ENCODE measurements at regions not wholly inside any gene's neighbourhood (a gene's known extent, or its start where the extent isn't known, plus 50 kb on each side); places are given as distances from the start of the nearest gene placed in this dataset.

DNA sequence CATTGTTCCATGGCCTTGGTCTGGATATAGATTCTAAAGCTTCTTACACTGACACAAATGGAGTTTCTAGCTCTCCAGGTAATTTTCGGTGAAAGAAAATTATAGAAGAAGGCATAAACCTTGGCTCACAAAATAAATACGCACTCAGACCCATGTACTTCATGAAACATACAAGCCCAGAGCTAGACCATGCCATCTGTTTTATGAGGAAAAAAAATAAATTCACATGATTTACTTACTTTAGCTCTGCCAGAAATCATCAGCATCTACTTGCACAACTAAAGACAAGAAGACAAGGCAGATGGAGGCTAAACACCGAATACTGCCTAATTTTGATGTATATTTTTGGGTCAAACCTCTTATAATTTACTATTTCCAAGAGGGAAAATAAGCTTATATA lies 197.4 kb upstream of the KLF14 start:
- DNase-seq: no peak

DNA sequence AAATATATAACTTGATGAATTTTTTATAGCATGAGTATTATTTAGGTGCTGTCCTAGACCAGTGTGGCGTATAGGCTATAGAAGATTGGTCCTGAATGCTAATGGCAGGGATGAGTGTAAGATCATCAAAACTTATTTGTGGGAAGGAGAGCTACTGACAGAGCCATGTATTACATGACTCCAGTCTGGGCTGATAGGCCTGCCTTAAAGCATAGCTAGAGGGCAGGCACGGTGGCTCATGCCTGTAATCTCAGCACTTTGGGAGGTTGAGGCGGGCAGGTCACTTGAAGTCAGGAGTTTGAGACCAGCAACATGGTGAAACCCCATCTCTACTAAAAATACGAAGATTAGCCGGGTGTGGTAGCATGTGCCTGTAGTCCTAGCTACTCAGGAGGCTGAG lies 198.1 kb upstream of the KLF14 start:
- DNase-seq: no peak

DNA sequence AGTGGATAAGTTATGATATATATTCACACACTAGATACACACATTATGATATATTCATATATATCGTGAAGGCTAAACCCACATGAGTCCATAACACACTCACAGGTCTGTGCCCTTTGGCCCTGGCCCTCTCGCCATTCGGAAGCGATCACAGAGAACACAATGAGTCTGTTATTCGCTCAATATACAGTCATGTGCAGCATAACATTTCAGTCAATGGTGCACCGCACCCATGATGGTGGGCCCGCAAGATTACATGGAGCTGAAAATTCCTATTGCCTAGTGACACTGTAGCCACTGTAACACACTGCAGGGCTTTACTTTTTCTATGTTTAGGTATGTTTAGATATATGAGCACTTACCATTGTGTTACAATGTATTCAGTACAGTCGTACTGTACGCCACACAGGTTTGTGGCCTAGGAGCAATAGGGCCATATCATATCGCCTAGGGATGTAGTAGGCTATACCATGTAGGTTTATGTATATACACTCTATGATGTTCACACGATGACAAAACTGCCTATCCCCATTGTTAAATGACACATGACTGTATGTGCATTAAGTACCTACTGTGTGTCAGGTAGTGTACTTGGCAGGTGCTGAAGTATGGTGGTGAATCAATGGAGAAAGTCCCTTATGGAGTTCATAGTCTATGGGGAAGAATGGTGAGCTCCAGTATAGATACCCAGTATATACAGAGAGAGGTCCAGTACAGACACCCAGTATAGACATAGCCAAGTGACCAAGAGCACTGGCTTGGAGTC lies 198.8 kb upstream of the KLF14 start:
- no peak for DNase-seq

DNA sequence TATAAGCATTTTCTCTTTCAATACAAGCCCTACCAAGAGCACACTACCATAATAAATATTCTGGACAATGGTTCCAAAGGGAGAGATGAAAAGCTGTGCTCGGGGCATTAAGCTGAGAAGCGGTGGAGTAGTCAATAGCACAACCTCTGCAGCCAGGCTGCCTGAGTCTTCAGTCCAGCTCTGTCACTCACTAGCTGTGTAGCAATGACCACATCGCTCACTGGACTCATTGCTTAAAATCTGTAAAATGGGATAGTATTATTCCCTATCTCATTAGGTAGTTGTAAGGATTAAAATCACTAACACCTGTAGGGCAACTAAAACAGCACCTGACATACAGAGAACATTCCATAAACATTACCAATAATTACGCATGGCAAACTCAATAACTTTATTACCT lies 199.9 kb upstream of the KLF14 start:
- DNase-seq: no peak

DNA sequence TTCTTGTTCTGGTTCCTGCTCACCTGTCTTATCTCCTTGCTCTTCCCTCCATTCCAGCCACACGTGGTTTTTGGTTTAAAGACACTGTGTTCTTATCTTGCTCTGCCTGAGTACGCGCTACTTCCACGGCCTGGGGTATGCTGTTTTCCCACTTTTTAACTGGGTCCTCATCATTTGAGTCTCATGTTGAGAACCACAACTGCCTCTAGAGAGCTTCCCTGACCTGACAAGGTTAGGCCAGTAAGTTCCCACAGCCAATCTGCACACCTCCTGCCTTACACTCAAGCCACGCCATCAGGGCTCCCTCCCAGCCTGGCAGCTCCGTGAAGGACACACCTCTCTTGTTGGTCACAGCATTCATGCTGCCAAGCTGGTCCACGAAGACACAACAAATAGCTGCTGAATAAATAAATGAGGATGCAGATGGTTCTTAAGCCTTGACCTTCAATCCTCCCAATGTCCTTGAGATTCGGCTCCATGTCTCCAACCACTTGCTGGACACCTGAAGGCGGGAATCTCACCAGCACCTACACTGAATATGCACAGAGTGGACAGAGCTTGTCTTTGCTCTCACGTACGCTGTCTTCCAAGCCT lies 201.7 kb upstream of the KLF14 start:
- DNase-seq: no peak

DNA sequence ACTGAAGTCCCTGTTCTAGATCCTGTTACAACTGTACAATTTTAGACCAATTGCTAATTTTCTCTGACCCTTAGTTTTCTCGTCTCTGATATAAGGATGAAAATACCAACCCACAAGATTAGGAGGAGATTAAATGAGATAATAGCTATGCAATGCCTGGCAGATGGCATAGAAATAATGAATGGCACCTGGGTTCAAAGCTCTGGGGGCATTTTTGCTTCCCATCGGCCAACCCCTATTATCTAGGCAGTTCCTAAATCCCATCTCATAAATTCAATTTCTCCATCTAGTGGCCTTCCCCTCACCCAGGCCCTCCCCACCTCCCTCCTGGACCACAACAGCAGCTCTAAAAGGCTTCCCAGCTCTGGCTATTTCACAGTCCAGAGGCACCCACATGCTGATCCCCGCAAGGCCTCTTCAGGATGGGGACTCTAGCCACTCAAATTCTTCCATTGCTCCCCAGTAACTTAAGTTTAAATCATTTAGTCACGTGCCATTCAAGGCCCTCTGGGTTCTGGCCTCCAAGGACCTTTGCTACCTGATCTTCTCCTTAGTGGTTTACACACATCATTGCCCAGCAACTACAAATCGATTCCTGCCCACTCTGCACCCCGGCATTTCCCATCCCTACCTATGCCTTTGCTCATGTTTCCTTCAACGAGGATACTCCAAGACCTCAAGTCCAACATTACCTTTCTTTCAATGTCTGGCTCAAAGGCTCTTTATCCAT lies 202.4 kb upstream of the KLF14 start:
- DNase-seq: no peak

DNA sequence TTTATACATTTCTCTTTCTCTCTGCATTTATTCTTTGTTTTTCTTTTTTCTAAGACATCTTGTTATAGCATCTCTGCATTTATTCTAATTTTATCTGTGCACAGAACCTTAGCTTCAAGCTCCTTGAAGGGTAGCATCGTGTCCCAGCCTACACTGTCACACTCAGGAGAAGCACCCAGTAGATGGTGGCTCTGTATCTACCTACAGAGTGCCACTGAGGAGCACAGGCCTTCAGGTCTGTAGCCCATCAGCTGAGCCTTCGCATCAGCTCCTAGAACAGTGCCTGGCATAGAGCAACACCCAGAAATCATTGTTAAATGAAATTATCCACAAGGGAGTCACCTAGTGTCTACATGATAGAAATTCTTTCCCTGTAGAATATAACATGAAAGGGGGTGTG lies 203.0 kb upstream of the KLF14 start:
- no peak for DNase-seq

DNA sequence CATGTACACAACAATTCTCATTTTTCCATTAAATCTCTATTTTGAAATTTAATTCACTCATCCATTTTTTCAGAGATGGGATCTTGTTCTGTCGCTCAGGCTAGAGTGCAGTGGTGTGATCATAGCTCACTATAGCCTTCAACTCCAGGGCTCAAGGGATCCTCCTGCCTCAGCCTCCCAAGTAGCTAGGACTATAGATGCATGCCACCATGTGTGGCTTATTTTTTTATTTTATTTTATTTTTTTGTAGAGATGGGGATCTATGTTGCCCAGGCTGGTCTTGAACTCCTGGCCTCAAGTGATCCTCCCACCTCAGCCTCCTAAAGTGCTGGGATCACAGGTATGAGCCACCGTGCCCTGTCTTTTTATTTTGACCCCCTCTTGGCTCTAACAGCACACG lies 203.8 kb upstream of the KLF14 start:
- no peak for DNase-seq

DNA sequence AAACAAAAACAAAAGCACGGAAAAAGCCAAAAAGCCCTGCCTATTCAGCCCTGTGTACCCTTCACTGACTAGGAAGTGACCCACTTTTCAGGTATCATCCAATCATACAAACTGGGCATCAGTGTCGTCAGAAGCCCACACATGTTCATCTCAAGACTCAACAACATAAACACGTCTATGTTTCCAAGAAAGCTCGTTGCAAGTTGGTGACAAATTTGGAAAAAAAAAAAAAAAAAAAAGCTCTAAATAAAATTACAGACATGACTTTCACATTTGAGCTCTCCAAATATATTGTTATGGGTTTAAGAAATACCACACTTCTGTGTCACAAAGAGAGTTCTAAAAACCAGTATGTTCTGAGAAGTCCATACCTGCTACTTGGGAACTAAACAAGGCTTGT lies 204.7 kb upstream of the KLF14 start:
- no peak for DNase-seq

DNA sequence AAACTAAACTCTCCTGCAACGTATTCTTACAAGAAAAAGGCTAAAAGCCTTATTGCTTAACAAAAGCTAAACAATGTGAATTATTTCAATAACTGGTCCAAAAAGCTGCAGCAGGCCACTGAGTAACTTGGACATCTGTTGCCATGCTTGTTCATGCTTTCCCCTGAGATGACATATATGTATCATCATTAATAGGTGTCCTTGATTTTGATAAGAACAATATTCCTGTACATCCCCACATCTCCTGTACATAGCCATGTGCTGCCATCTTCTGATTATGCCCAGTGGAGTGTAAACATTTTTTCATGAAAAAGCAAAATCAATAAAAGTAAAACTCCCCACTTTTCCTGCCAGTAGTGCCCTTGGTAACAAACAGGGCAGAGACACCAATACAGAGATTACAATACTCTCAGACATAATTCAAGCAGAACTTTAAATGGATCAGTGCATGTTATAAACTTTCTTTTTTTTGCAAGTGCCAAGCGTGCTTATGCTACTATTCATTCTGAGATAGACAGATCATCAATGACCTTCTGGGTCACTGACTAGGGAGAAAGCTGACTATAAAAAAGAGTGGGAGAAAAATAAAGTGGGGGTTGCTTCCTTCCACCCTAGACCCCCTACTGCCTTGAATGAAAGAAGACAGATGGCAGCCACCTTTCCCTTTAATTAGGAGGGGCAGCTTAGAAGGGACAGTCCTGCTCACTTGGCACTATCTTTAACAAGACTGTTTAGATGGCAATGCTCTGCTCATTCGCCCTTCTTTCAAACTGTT lies 205.5 kb upstream of the KLF14 start:
- DNase-seq: no peak

DNA sequence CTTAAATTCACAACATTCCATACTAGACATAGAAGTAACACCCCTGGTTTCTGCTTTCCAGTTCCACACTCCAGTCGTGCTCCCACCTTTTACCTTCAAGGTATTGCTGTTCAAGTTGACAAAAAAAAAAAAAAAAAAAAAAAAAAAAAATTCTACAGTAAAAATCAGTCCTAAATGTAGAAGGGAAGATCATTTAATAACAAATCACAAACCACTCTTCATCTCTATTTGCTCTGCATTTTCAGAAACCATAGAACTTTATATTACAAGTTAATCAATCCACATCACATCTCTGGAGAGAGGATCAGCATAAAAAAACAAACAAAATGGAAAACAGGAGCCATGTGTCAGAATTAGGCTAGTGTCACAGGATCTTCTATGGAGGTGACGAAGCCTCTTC lies 206.3 kb upstream of the KLF14 start:
- no peak for DNase-seq

DNA sequence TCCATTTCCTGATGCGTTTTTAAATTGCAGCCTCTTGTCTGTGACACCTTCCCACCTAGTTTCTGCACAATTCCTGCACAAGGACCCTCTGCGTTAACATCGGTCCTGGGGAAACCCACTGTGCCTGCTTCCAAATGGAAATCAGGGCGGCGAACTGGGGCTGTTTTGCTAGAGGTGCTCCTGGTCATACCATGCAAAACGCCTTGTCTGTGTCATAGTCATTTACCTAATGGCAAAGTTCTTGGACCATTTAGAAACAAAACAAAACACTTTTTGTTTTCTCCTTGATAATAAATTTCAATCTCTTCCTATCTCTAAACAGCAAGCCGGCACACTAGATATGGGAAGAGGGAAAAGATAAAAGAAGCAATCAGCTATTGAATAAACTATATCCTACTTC lies 206.9 kb upstream of the KLF14 start:
- no peak for DNase-seq

DNA sequence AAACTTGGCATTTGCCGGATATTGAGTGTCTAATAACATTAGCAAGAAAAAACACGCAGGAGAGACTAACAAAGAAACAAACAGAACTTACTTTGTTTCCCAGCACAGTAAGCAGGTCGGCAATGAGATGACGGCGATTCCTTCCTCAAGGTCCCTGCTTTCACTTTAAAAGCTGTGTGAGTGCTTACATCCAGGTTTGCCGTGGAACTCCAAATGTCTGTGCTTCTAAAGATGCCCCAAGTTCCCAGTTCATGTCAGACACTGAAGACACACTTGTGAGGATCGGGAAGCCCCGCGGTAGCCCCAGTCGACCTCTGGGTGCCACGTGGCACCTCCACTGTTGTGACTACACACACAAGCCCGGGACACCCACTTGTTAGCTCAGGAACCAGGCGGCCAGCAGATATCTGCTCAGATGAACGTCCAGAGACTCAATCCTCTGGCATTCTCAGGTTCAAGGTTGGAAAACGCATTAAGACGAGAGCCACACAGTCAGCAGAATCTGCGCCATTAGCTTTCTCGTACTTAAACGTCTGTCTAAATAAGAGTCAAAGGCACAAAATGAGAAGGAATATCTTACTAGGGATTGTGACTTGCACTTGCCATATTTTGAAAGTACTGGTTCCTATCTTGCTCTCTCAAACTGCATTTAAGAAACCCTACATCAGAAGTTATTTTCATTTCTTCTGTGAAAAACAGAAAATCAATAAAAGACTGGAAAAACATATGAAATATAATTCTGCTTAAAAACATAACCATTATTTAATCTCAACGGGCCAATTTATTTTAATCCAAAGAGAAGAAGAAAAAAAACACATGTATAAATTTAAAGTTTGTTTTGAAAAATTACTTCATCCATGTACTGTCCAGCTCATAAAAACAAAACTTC lies 207.6 kb upstream of the KLF14 start:
- peak; percentile 45 for DNase-seq

DNA sequence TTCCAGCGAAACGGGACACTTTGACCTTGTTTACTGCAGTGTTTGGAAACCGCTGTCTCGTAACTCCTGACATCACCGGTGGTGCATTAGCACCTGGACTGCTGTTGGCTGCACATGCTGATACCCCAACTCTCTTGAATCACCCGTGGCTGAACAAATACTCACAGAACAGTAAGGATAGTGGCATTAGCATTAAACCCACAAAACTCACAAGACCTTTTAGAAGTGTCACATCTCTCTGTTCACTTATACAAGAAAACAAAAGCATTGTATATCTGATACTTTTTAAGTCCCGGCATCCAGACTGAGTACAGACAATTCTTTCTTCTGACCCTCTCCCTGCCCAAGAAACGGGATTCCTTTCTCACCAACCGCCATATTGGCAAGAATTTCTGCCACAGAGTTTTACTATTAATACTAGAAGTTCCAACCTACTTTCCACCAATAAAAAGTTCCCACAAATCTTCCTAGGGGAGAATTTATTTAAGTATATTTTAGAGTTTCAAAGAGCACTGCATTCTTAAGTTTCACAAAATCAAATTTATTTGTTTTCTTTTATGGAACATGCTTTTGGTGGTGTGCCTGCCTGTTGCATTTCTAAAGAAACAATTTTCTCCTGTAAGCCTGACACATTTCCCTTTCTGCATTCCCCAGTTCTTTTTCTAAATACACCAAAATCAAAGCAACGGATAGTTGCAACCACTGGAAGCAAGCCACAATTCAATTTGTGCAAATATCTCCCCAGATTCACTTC lies 208.4 kb upstream of the KLF14 start:
- no peak for DNase-seq

DNA sequence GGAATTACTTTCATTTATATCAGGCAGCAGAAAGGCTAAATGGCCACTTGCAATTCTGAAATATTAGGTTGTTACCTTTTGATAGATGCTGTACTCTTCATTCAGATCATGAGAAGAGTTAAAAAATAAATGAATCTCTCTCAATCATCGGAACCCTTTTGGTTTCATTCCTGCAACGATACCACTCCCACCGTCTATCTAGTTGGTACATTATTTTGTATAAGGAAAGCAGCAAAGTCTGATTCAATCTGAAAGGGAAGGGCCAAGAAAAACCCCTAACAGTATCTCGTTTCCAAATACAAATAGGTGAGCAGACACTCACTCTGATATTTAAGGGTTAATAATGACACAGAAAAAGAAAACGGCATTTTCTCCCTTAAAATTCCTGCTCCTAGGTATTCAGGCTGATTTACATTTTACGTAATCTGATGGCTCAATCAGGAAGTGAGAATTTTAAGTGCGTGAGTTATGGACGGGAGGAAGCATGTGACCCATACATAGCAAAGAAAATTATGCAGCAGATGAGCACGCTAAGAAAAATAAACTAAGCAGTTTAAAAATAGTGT lies 209.4 kb upstream of the KLF14 start:
- no peak for DNase-seq

DNA sequence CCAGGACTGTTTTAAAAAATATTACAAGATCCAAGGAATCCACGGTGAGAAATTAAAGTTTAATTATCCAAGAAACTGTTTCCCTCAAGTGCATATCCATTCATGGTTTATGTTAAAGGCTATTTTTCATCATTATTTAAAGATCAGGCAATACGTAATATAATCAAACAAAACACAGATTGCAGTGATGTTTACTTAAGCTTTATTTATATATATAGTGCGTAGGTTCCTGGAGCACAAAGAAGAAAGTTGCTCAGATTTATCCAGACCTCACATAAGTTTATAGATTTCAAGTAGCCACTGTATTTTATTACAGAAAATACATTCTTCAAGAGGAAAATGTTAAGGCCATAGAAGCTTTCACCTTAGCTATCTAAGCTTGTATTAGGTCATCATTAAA lies 210.0 kb upstream of the KLF14 start:
- no peak for DNase-seq

DNA sequence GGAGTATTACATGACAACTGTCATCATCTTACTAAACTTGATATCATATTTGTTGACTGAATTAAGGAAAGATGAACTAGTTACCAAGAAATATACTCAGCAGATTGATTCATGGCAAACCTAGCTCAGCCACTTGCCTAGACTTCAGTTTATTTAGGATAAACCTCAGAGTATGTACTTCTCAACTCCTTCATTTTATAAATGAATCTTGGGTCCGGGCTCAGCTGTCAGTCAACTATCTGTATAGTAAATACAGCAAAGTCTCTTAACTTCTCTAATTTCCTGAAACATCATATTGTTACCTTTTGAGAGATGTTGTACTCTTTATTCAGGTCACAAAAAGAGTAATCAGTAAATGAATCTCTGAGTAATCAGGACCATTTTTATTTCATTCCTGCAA lies 211.0 kb upstream of the KLF14 start:
- no peak for DNase-seq

DNA sequence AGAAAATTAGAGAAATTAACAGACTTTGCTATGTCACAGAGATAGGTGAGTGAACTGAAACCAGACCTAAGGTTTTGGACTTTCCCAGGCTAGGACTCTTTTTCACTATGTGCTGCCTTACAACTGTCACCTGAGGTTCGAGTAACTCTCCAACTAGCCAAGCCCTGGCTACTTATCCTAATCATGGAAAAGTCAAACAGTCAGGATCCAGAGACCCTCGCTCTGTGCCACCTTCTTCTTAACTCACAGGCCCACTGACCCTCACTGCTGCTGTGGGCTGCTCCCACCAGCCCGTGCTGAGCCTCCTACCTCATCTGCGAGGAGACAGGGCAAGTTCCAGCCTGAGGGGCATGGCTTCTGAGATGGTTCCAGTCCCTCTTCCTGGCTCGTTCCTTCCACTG lies 211.4 kb upstream of the KLF14 start:
- no peak for DNase-seq

DNA sequence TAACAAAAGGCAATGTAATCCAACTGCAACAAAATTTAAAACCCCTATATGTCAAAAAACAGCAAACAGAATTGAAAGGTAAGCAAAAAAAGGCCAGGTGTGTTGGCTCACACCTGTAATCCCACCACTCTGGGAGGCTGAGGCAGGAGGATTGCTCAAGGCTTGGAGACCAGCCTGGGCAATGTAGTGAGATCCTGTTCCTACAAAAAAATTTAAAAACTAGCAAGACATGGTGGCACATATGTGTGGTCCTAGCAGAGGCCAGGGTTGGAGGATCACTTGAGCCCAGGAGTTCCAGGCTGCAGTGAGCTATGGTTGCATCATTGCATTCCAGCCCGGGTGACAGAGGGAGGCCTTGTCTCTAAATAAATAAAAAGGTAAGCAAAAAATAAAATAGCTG lies 212.1 kb upstream of the KLF14 start:
- DNase-seq: no peak

DNA sequence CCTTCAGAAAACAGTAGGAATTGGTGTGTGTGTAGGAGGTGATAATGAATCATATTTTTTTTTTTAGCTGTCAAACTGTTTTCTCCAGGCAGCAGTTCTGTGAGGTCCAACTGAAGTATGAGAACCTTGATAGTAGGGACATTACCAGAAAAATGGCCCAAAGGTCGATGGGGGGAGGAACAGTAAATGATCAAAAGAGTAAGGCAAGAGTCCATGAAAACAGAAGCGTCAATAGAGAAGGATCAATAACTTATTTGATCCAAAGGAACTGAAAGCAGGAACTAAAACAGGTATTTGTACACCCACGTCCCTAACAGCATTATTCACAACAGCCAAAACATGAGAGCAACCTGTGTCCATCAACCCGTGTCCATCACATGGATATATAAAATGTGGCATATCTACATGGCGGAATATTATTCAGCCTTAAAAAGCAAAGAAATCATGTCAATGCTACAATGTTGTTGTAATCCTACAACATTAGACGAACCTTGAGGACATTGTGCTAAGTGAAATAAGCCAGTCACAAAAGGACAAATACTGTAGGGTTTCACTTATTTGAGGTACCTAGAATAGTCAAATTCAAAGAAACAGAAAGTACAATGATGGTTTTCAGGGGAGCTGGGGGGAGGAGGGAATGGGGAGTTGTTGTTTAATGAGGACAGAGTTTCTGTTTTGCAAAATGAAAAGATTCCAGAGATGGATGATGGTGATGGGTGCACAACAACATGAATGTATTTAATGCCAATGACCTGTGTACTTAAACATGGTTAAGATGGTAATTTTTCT lies 214.0 kb upstream of the KLF14 start:
- no peak for DNase-seq
